HepG2 (cell line): ENCODE measurements at regions not wholly inside any gene's neighbourhood (a gene's known extent, or its start where the extent isn't known, plus 50 kb on each side); places are given as distances from the start of the nearest gene placed in this dataset.

ENCODE experiments used
- ATAC-seq: fragments of 200-7000 bp; cut with Tn5 transposase; 3 replicates; pipeline ENCODE4 v1.9.1; 2020; ENCODE audit warnings: mild to moderate bottlenecking, moderate library complexity
- BruUV-seq: library from RNA; stranded (reverse); fragments of 400-500 nt; replicated peaks from 2 replicates; lab custom pipeline; 2021; lab: Mats Ljungman, UMichigan
- CTCF ChIA-PET: fragments of 300-600 bp; formaldehyde crosslinking; extraction: SDS; loops from one replicate; lab custom pipeline; 2021; ENCODE audit warnings: low total read pairs, inconsistent platforms, low intra/inter-chr PET ratio; lab: Yijun Ruan, JAX
- POLR2A ChIA-PET: fragments of 350-600 bp; sonication (Branson Sonifier 250); formaldehyde crosslinking; loops from one replicate; lab custom pipeline; 2020; ENCODE audit warnings: antibody characterized with exemption, inconsistent platforms; lab: Yijun Ruan, JAX
- DNase-seq: peaks from one replicate; pipeline ENCODE4 v3.0.0-alpha.2; 2015; ENCODE audit warnings: low spot score
- FAIRE-seq: peaks from 3 replicates; lab custom pipeline; 2011; peaks lifted over from hg19 to GRCh38; lab: Jason Lieb, UNC
- H2AFZ ChIP-seq: one replicate; pipeline ENCODE4 v1.6.1; 2011; ENCODE audit warnings: low read length, inconsistent platforms
- H3K27ac ChIP-seq: fragments of 300-600 bp; 3 replicates; pipeline ENCODE4 v1.8.0; 2011; ENCODE audit warnings: mixed run types, mild to moderate bottlenecking, mixed read lengths, low read length, inconsistent platforms; ENCODE audit not compliant: insufficient read depth; ENCODE audit errors: extremely low read length
- H3K27me3 ChIP-seq, 2 experiments: fragments of 200-600 bp in 1 of 2; 2 replicates in 1 of 2; 3 replicates in 1 of 2; pipeline versions ENCODE4 v1.6.0 to v1.8.0; 2011; ENCODE audit warnings: low read length in 2 of 2, mild to moderate bottlenecking in 2 of 2, moderate library complexity in 2 of 2, inconsistent platforms in 1 of 2; ENCODE audit not compliant: insufficient read depth in 2 of 2, control insufficient read depth in 1 of 2
- H3K36me3 ChIP-seq, 2 experiments: fragments of 200-600 bp in 1 of 2; replicated peaks in 1 of 2; 2 replicates in 1 of 2; 3 replicates in 1 of 2; pipeline versions ENCODE4 v1.5.1 to v1.8.0; 2011; ENCODE audit warnings: low read length in 2 of 2, inconsistent platforms in 1 of 2; ENCODE audit not compliant: insufficient read depth in 2 of 2, control insufficient read depth in 1 of 2
- H3K4me1 ChIP-seq: 2 replicates; pipeline ENCODE4 v1.5.1; 2012; ENCODE audit warnings: low read length, inconsistent platforms; ENCODE audit not compliant: insufficient read depth
- H3K4me2 ChIP-seq: 2 replicates; pipeline ENCODE4 v1.6.0; 2011; ENCODE audit warnings: low read depth, low read length, inconsistent platforms
- H3K4me3 ChIP-seq, 3 experiments: fragments of 200-600 bp in 1 of 3; sonication (generic), shearing (Covaris generic) in 1 of 3; replicated peaks in 1 of 3; 2 replicates each; pipeline ENCODE4 v1.5.1; 2011 to 2016; ENCODE audit warnings: low read length in 3 of 3, inconsistent platforms in 2 of 3, low read depth in 2 of 3, mild to moderate bottlenecking in 2 of 3, control low read depth in 1 of 3, mixed read lengths in 1 of 3; ENCODE audit not compliant: insufficient read depth in 1 of 3
- H3K79me2 ChIP-seq: one replicate; pipeline ENCODE4 v1.6.1; 2011; ENCODE audit warnings: low read length, inconsistent platforms; ENCODE audit not compliant: insufficient read depth
- H3K9ac ChIP-seq: 2 replicates; pipeline ENCODE4 v1.6.0; 2011; ENCODE audit warnings: mild to moderate bottlenecking, low read depth, low read length, inconsistent platforms; ENCODE audit not compliant: insufficient read depth
- H3K9me3 ChIP-seq: 2 replicates; pipeline ENCODE4 v1.5.1; 2012; ENCODE audit warnings: mild to moderate bottlenecking, low read length
- H4K20me1 ChIP-seq: 2 replicates; pipeline ENCODE4 v1.6.0; 2011; ENCODE audit warnings: inconsistent platforms, mild to moderate bottlenecking, low read length, moderate library complexity; ENCODE audit not compliant: insufficient read depth
- CC2D1A ChIP-seq: sonication (generic); formaldehyde crosslinking; IDR thresholded peaks from 2 replicates; pipeline ENCODE4 v1.8.1; 2023; ENCODE audit warnings: mild to moderate bottlenecking, missing genetic modification reagents
- GATAD1 ChIP-seq: IDR thresholded peaks from 2 replicates; pipeline ENCODE4 v1.6.1; 2016; ENCODE audit warnings: missing genetic modification reagents, missing compliant biosample characterization
- IKZF1 ChIP-seq: fragments of 450-650 bp; IDR thresholded peaks from 2 replicates; pipeline ENCODE4 v1.7.1; 2016
- MTA3 ChIP-seq: sonication (generic); formaldehyde crosslinking; IDR thresholded peaks from 2 replicates; pipeline ENCODE4 v1.4.0; 2020; ENCODE audit warnings: missing genetic modification reagents
- MZF1 ChIP-seq: sonication (generic); formaldehyde crosslinking; IDR thresholded peaks from 2 replicates; pipeline ENCODE4 v1.8.1; 2023; ENCODE audit warnings: mild to moderate bottlenecking, missing genetic modification reagents, borderline replicate concordance
- SAFB2 ChIP-seq: sonication (generic); formaldehyde crosslinking; IDR thresholded peaks from 2 replicates; pipeline ENCODE4 v1.5.1; 2020; ENCODE audit warnings: missing genetic modification reagents, low read depth, mild to moderate bottlenecking, borderline replicate concordance
- ZNF160 ChIP-seq: sonication (generic); formaldehyde crosslinking; IDR thresholded peaks from 2 replicates; pipeline ENCODE4 v1.8.0; 2022; ENCODE audit warnings: mild to moderate bottlenecking, inconsistent platforms, missing genetic modification reagents
- ZNF275 ChIP-seq: sonication (generic); formaldehyde crosslinking; IDR thresholded peaks from 2 replicates; pipeline ENCODE4 v1.8.0; 2022; ENCODE audit warnings: missing genetic modification reagents, mild to moderate bottlenecking, inconsistent platforms, borderline replicate concordance
- ZNF556 ChIP-seq: sonication (generic); formaldehyde crosslinking; IDR thresholded peaks from 2 replicates; pipeline ENCODE4 v1.4.0; 2020; ENCODE audit warnings: mild to moderate bottlenecking, missing genetic modification reagents, borderline replicate concordance
- ZSCAN20 ChIP-seq: sonication (generic); formaldehyde crosslinking; IDR thresholded peaks from 2 replicates; pipeline ENCODE4 v1.4.0; 2020; ENCODE audit warnings: missing genetic modification reagents, mild to moderate bottlenecking, borderline replicate concordance
- ZSCAN21 ChIP-seq: sonication (generic); formaldehyde crosslinking; IDR thresholded peaks from 2 replicates; pipeline ENCODE4 v1.8.0; 2022; ENCODE audit warnings: mild to moderate bottlenecking, missing genetic modification reagents, moderate library complexity, borderline replicate concordance
- WGBS: methylation state at CpG from one replicate; pipeline ENCODE4 v1.1.6; 2017; ENCODE audit warnings: low lambda C conversion rate; 5-methylcytosine and 5-hydroxymethylcytosine counted together
- in situ Hi-C: cut with HindIII; loops from 2 replicates; pipeline ENCODE4 v1.10.0; 2017; ENCODE audit warnings: low pct_unique_long_range_greater_than_20kb; ENCODE audit not compliant: extremely low pct_ligation_motif_present
- intact Hi-C: fragments of 100-400 bp; cut with micrococcal nuclease; formaldehyde crosslinking; loops from one replicate; pipeline ENCODE4 v1.10.0; 2022; ENCODE audit not compliant: unreplicated experiment
- TF ChIP-seq, protein P1 (sequence below): sonication (generic); formaldehyde crosslinking; IDR thresholded peaks from 2 replicates; pipeline ENCODE4 v1.9.0; 2022; ENCODE audit warnings: missing genetic modification reagents, mild to moderate bottlenecking, borderline replicate concordance
- TF ChIP-seq, protein P2 (sequence below), 2 experiments: fragments of 450-650 bp in 1 of 2; sonication (generic) in 1 of 2; formaldehyde crosslinking; IDR thresholded peaks; 2 replicates each; pipeline versions ENCODE4 v1.5.0 to v1.8.0; 2020 to 2022; ENCODE audit warnings: mild to moderate bottlenecking in 1 of 2, missing genetic modification reagents in 1 of 2

GRCh38 chr18:66682855-66683322 is 79.0 kb upstream of the CDH19 start:
- CTCF ChIA-PET = no interaction called here
- BruUV-seq = no TSS peak
- Histone ChIP-seq H2AFZ (no peak overlapping the region), H3K79me2 (no peaks in the 10 kb centered on the region), H4K20me1 (no peaks in the 10 kb centered on the region), H3K27ac (no peak overlapping the region), H3K4me2 (no peak overlapping the region), H3K9ac (no peak overlapping the region), H3K4me1 (no peaks in the 10 kb centered on the region), H3K4me3 (no peak overlapping the region), H3K36me3 (no peaks in the 10 kb centered on the region), H3K27me3 (no peaks in the 10 kb centered on the region), H3K9me3 (peaks cover 26% of the 10 kb centered on the region)
- intact Hi-C loops (no loop called here), in situ Hi-C loops (no loop called here)
- TF ChIP-seq SAFB2 (CRISPR knock-in tag) (no peak), CC2D1A (CRISPR knock-in tag) (no peak), ZSCAN20 (CRISPR knock-in tag) (no peak), ZNF556 (CRISPR knock-in tag) (no peak), ZNF275 (CRISPR knock-in tag) (no peak), ZNF160 (CRISPR knock-in tag) (no peak), MZF1 (CRISPR knock-in tag) (no peak), IKZF1 (no peak), ZSCAN21 (CRISPR knock-in tag) (no peak), GATAD1 (no peak), MTA3 (no peak)
- TF ChIP-seq, protein P1, sequence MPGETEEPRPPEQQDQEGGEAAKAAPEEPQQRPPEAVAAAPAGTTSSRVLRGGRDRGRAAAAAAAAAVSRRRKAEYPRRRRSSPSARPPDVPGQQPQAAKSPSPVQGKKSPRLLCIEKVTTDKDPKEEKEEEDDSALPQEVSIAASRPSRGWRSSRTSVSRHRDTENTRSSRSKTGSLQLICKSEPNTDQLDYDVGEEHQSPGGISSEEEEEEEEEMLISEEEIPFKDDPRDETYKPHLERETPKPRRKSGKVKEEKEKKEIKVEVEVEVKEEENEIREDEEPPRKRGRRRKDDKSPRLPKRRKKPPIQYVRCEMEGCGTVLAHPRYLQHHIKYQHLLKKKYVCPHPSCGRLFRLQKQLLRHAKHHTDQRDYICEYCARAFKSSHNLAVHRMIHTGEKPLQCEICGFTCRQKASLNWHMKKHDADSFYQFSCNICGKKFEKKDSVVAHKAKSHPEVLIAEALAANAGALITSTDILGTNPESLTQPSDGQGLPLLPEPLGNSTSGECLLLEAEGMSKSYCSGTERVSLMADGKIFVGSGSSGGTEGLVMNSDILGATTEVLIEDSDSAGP = no peak
- TF ChIP-seq, protein P2, sequence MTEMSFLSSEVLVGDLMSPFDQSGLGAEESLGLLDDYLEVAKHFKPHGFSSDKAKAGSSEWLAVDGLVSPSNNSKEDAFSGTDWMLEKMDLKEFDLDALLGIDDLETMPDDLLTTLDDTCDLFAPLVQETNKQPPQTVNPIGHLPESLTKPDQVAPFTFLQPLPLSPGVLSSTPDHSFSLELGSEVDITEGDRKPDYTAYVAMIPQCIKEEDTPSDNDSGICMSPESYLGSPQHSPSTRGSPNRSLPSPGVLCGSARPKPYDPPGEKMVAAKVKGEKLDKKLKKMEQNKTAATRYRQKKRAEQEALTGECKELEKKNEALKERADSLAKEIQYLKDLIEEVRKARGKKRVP (CRISPR knock-in tag; IDR thresholded peaks at IDR 0.05) = no peak
- POLR2A ChIA-PET = no interaction called here
- ATAC-seq (no peak), DNase-seq (no peak), FAIRE-seq (no peak)
- WGBS = 4% methylated on average over 5 of the region's 5 CpGs
